IPS-NIHi11 (cell line): ENCODE measurements at regions not wholly inside any gene's neighbourhood (a gene's known extent, or its start where the extent isn't known, plus 50 kb on each side); places are given as distances from the start of the nearest gene placed in this dataset.
"Not testable (repeated sequence)": the region's sequence is repeated elsewhere in the genome, so short reads cannot be mapped to it uniquely, and the experiment has no call there.

ENCODE experiments used
- DNase-seq: peaks from one replicate; pipeline ENCODE4 v3.0.0; 2012; ENCODE audit warnings: mixed read lengths, low spot score

DNA sequence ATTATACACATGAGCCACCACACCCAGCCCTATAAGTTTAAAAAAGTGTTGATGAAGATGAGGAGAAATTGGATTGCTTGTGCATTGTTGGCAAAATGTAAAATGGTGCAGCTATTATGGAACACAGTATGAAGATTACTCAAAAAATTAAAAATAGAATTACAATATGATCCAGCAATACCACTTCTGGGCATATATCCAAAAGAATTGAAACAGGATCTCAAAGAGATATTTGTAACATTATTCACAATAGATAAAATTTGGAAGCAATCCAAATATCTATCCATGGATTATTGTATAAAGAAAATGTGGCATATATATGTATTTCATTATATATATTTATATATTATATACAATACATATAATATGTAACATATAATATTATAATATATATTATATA, 515.6 kb upstream of the GNPDA2 start:
- no peak for DNase-seq

DNA sequence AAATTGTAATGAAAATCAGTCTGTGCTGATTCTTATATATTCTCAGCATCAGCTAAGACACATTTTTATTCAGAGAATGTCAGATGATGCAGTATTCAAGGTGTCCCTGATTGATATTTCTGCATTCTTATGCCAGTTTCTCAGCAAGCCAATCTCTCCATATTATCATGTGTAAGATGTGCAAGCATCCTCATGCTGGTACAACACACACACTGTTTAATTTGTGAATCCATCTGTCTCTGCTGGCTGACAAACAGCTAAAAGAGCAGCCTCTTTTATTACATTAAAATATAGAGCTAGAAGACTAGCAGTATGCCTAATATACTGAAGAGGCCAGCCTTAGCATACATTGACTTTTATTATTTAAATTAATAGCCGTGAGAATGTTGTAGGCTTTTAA, 502.9 kb upstream of the GNPDA2 start:
- DNase-seq, result no peak

DNA sequence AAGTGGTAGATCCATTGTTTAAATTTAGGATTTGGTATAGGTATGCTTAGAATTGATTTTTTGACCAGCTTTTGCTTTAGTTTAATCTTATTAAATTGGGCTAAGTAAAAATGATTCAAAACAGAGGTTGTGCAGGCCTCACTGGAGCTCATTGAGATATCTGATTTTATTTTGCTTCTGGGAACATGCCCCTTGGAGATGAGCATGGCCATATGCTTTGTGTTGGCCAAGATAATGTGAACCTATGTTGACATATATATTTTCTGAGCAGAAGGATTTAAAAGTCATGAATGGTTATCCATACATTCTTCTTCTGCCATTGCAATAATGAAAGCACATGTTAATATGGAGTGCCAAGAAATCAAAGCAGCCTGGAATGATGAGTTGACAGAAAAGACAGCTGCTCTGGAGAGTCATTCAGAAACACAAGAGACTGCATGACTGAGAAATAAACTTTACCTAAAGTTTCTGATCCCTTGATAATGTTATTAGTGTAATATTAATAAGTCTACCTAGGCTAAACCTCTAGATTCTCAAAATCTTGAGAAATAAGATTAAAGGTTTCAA, 489.7 kb upstream of the GNPDA2 start:
- DNase-seq, result no peak

DNA sequence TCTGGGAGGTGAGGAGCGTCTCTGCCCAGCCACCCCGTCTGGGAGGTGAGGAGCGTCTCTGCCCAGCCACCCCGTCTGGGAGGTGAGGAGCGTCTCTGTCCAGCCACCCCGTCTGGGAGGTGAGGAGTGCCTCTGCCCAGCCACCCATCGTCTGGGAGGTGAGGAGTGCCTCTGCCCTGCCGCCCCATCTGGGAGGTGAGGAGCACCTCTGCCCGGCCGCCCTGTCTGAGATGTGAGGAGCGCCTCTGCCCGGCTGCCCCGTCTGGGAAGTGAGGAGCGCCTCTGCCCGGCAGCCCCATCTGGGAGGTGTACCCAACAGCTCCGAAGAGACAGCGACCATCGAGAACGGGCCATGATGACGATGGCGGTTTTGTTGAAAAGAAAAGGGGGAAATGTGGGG, 482.1 kb upstream of the GNPDA2 start:
- not testable (repeated sequence) for DNase-seq

DNA sequence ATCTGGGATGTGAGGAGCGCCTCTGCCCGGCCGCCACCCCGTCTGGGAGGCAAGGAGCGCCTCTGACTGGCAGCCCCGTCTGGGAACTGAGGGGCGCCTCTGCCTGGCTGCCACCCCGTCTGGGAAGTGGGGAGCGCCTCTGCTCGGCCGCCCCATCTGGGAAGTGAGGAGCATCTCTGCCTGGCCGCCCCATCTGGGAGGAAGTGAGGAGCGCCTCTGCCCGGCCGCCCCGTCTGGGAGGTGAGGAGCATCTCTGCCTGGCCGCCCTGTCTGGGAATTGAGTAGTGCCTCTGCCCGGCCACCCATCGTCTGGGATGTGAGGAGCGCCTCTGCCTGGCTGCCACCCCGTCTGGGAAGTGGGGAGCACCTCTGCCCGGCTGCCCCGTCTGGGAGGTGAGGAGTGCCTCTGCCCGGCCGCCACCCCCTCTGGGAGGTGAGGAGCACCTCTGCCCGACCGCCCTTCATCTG, 481.5 kb upstream of the GNPDA2 start:
- not testable (repeated sequence) for DNase-seq

DNA sequence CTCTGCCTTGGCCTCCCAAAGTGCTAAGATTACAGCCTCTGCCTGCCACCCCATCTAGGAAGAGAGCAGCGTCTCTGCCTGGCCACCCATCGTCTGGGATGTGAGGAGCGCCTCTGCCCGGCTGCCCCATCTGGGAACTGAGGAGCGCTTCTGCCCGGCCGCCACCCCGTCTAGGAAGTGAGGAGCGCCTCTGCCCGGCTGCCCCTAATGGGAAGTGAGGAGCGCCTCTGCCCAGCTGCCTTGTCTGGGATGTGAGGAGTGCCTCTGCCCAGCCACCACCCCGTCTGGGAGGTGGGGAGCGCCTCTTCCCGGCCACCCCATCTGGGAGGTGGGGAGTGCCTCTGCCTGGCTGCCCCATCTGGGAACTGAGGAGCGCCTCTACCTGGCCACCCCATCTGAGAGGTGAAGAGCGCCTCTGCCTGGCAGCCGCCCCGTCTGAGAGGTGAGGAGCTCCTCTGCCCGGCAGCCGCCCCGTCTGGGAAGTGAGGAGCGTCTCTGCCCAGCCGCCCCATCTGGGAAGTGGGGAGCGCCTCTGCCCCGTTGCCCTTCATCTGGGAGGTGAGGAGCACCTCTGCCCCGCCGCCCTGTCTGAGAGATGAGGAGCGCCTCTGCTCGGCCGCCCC, 481.0 kb upstream of the GNPDA2 start:
- DNase-seq, result not testable (repeated sequence)

DNA sequence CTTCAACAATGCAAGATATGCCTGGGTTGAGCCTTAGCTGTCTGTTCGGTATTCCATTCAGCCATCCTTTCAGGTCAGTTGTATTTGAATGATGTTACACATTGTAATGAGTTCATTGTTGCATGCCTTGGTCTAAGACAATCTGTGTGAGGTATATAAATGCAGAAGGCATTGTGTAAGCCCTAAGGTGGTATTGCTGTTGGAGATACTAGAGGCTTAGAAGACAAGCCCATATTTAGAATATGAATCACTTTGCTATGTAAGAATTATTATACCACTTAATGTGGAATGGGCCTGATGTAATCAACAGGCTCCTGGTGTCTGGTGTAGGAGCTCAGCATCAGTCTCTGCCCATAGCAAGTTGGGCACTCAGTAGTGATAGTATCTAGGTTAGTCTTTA, 473.4 kb upstream of the GNPDA2 start:
- DNase-seq, result no peak

DNA sequence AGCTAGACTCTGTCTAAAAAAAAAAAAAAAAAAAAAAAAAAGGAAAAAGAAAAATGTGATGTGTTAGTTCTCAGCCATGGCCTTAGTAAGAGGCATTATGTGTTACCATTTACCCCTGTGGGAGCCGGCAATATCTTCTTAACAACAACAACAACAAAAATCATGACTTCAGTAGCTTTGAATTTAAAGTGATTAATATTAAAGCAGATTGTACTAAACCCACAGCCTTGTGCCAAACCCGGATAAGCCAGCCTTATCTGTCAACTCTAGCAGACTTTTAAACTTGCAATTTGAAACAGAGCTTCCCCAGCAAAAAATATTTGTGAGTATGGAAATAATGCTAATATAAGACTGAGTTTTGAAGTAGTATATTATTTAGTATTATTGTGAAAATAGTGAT, 462.1 kb upstream of the GNPDA2 start:
- no peak for DNase-seq

DNA sequence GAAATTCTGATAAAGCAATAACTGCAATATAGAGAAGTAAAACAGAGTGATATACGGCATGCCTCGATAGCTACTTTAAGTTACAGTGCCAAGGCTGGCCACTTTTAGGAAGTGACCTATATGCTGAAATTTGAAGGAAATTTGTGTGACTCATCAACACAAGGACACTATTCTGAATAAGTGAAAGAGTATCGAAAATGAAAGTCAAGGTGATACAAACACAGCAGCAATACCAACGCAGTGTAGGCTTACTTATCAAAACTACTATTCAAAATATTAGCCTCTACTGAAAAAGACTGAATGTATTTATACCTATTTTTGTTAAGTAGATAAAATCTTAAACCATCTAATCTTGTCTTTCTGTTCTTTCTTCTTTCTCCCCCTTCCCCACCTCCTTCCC, 459.9 kb upstream of the GNPDA2 start:
- DNase-seq, result no peak

DNA sequence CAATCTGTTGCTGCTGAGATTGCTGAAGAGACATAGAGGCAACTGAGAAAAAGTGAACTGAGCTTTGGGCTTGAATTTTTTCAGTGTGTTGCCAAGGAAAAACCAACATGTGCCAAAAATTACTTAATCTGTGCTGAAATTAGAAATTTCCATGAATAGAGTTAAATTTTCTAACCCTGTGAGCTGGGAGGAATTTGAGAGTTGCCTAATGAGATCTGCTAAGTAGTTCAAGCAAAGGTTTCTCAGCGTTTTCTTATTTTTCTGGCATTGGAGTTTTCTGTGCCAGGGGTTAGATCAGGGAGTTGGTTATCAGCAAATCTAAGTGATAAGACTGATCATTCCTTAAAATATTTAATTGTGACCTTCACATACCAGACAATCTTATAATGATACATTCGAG, 457.5 kb upstream of the GNPDA2 start:
- DNase-seq, result no peak

DNA sequence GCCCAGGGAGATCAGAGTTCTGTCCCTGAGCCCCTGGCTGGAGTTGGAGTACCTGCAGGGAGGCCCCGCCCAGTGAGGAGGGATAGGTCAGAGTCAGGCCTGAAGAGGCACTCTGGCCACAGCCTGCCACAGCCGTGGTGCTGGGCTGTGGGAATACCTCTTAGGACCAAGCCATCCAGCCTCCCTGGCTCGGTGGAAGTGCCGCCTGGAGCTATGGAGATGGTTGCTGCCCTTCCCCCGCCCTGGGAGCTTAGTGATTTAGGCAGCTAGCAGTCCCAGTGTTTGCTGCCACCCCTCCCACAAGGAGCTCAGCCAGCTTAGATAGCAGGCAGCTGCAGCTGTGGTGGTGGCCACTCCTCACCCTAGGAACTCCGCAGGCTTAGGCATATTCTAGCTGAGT, 446.3 kb upstream of the GNPDA2 start:
- no peak for DNase-seq

DNA sequence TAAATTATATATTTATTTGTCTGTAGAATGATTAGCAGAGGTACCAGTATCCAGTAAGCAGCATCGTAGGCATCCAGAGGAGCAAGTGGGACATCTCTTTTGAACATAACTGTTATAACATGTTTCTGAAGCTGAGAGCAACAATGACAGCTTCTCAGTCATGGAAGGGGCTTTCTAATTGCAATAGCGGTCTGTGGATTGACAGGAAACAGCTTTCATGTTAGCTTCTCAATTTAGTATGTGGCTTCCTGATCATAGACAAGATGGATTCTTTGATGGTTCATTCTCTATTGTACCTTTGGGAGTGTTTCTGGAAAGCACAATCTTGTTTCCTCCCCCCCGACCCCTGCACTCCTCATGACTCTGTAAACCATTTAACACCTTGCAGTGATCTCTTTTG, 434.6 kb upstream of the GNPDA2 start:
- DNase-seq, result no peak

DNA sequence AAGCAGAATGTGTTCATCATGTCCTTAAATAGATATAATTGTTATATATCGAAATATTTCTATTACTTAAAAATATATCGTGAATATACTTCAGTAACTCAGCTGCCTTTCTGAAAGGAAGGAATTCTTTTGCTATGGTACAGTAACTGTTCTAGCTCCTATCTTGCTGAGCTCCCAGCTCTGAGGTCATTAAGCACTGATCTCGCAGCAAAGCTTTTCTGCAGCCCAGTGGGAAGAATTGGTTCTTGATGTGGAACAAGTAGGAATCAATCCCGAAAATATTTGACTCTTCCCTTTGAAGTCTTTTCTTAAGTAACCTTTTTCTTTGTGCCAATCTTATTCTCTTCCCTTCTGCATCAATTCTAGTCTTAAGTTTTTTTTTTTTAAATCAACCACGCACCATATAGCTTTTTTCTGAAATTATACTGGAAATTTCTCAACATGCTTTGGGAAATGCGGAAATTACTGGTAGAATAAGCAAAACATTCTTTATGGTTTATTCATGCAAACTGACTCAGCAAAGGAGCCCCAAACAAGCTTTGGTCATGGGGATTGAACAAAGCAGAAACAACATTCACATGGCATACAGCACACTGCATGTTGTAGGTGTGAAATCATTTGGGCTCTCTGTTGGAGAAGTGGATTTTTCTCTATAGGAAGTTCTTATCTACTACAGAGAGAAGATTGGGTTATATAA, 428.9 kb upstream of the GNPDA2 start:
- no peak for DNase-seq

DNA sequence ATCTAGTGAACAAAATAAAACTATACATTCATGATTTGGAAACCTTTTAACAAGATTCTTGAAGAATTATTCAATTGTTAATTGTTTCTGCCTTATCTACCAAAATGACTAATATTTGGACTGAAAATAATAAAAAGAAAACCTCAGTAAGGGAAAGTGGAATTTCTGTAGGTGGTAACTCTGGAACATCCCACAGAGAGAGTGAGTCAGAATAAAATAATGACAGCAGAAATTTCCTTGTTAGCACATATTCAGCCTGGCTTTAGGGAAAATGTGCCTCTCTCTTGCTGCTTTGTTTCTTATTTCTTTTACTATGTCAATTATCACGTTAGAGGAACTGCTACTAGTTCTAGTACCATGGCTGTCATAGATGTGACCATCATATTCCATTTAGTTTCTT, 421.5 kb upstream of the GNPDA2 start:
- DNase-seq, result no peak

DNA sequence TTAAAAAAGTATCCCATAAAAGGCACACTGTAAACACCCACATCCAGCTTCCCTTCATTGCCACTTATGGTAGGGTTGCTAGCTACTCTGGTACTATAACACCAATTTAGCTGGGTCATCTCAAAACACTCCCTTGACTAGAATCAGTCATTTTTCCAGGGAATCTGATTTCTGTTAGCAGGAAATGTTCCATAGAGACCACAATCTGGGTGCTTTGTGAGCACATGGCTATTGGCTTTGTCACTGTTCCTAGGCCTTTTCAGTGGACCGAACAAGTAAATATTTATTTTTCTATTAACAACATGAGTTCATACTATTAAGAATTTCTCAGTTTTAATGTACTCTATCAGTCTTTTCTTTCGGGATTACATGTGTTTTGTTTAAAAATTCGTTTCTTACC, 404.7 kb upstream of the GNPDA2 start:
- DNase-seq, result no peak

DNA sequence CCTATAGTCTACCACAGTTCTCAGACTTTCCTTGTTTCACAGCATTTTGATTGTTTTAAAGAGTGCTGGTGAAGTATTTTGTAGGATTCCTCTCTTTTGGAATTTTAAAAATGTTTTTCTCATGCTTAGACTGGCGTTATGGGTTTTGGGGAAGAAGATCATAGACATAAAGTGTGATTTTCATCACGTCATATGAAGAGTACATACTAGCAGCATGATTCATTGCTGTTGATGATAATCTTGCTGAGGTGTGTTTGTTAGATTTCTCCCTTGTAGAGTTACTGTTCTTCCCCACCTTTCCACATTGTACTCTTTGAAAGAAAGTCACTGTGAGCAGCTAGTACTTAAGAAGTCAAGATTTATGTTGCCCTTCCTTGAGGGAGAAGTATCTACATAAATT, 396.1 kb upstream of the GNPDA2 start:
- DNase-seq, result no peak

DNA sequence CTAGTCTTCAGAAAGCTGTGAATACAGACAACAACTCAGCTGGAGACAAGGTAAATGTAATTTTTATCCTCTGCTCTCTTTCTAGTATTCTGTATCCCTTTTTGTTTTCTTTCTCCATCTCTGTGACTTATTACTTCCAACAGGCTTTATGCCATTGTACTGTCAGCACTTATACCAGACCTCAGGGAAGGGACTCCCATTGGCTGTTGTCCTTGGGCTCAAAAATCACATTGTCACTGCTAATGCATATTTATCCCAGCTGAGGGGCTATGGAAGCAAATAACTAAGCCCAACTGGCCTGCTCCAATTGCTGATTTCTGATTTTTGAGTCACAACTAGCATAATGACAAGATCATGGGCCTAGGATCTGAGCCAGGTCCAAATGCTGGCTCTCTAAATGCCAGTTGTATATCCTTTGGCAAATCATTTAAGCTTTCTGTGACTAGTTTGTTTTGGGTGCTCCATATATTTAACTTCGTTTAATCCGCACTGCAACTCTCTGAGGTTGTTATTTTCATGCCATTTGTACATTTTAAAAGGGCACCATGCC, 395.1 kb upstream of the GNPDA2 start:
- DNase-seq, result no peak

DNA sequence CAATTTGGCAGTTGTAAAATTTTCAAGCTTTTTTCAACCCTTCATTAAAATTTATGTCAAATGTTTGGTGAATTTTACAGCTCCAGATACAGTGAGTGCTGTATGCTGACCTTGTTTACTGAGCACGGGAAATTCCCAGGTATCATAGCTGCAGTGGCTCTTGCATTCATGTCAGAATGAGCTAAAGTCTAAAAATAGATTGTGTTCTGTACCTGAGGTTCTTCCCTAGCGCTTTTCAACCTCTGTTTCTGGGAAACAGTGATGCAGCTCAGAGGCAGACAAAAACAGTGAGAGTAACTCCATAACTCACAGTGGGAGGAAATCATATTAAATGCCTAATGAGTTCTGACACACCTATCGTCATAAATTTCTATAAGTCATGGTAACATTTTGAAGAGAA, 393.8 kb upstream of the GNPDA2 start:
- DNase-seq, result no peak

DNA sequence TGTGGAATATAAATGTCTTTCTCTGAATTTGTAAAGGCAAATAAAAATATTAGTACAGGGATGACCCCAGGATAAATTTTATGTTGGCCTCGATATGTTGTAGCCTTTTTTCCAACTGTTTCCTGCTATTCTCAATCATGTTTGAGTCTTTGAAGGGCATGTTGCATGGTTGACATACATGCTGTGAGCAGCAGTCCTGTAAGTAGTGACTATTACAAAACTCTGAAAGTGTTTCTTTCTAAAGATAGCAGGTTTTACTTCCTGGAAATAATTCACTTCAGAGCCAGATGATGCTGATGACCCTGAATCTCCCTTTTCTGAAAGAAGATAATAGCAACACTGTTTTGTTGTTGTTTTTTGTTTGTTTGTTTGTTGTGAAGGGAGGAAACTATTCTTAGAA, 393.0 kb upstream of the GNPDA2 start:
- DNase-seq, result no peak

DNA sequence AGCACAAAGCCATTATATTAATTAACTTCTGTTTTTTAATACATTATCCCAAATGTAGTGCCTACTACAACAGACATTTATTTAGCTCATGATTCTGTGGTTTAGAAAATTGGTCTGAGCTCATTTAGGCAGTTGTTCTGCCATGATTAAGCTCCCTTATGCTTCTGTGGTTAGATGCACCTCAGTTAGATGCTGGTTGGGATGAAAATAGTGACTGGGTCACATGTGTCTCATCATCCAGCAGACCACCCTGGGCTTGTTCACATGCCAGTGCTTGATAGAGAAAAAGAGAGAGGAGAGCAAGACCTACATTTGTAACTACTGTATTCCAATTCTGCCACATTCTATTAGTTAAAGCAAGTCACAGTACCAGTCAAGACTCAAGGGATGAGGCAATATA, 376.4 kb upstream of the GNPDA2 start:
- DNase-seq, result no peak

DNA sequence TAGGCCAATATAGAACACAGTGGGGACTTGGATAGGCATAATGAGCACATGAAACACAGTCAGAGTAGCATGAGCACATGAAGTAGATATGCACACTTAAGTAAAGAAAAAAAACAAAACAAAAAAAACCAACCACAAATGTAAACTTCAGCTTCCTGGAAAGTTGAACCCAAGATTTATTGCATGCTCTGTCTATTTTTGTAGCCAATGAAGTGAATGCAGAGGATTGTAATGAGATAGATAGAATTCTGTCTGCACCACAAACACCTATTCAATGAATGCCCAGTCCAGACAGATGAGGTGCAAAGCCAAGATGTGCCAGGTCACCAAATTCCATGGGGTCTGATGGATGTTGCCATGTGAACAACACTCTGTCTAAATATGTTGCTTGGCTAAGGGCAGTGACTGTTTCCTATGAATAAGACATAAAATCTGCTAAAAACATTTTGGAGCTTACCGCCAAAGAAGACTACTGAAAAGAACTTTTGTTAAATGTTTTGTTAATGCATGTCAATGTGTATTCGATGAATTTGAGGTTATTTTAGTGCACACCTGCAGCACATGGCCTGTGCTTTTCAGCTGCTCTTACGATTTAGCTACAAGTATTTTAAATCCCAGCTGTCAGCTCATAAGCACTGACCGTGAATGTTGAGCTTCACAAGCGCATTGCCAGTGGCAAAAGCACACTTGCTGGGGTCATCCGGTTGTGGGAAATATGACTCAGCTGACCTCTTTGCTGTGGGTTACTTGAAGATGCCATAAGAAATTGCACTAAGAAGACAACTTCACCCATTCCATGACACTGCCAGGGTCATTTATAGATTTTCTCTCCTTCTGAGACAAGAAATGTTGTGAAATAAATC, 374.8 kb upstream of the GNPDA2 start:
- no peak for DNase-seq

DNA sequence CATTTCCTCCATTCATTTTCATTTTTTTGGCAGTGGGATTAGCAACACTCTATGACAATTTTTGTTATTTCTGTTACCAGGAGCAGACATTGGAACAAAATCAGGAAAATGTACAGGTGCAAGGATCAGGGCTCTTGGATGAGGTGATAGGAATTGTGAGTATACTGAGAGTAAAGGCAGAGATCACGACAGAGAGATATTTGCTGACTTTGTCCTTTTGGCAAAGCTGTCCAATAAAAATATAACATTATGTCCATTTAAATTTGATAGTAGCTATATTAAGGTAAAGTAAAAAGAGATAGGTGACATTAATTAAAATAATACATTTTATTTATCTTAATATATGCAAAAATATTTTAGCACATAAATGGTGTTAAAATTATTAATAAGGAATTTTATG, 373.1 kb upstream of the GNPDA2 start:
- DNase-seq, result no peak

DNA sequence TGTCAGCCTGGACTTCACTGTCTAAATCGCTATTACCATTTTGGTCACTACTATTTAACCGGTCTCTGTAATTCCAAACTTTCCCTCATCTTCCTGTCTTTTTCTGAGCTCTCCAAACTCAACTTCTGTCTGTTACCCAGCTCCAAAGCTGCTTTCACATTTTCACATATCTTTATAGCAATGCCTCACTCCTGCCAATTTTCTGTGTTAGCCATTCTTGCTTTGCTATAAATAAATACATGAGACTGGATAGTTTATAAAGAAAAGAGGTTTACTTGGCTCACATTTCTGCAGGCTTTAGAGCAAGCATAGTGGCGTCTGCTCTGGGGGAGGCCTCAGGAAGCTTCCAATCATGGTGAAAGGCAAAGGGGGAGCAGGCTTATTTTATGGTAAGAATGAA, 368.3 kb upstream of the GNPDA2 start:
- no peak for DNase-seq
